Heart left ventricle (tissue), 13 donors: ENCODE measurements at regions not wholly inside any gene's neighbourhood (a gene's known extent, or its start where the extent isn't known, plus 50 kb on each side); places are given as distances from the start of the nearest gene placed in this dataset.
A peak's percentile ranks its signal among the peaks of the same experiment; 100 is the strongest.

Experiments
- POLR2A ChIP-seq, 2 donors: fragments of 450-650 bp; IDR thresholded peaks; one replicate each; pipeline ENCODE4 v1.6.1; 2017; ENCODE audit warnings: antibody characterized with exemption in 2 of 2, mild to moderate bottlenecking in 2 of 2, moderate library complexity in 2 of 2
- TF ChIP-seq, protein P1 (sequence below), 12 donors: fragments of 200-600 bp; sonication (generic) in 4 of 12; IDR thresholded peaks; one replicate each; pipeline versions ENCODE4 v1.5.0 to v1.8.0; 2018 to 2022; ENCODE audit warnings: antibody characterized with exemption in 12 of 12, mild to moderate bottlenecking in 5 of 12
- donor health status: ischemic (EF 13 %, LVEDD 7.1; RV severe dilation, severe dysfunction).
- donor health status: DM: no; HTN: yes; CAD: no.
- donor health status: DM: no; HTN: no; CAD: no.
- donor health status: ischemic (EF 25% LVEDD 6.9; RV normal size, moderate dysfunction).
- donor health status: ischemic (EF 25% LVEDD 5.7; RV mildly dilated, moderate dysfunction).
- donor health status: ischemic (EF 35%, LVEDD 5.7; RV mildly dilated, moderate dysfunction).
- donor health status: nonischemic (EF 11% LVEDD 7.7; RV severe dilation, severe dysfunction).
- donor health status: DM: yes; HTN: yes; CAD: no.
- donor health status: PGD.
- donor health status: ischemic (EF 29% LVEDD 5.4; RV normal size, mild dysfunction).
- donor health status: nonischemic (EF 23%, LVEDD 6.1; RV moderate dilation, normal function).

DNA sequence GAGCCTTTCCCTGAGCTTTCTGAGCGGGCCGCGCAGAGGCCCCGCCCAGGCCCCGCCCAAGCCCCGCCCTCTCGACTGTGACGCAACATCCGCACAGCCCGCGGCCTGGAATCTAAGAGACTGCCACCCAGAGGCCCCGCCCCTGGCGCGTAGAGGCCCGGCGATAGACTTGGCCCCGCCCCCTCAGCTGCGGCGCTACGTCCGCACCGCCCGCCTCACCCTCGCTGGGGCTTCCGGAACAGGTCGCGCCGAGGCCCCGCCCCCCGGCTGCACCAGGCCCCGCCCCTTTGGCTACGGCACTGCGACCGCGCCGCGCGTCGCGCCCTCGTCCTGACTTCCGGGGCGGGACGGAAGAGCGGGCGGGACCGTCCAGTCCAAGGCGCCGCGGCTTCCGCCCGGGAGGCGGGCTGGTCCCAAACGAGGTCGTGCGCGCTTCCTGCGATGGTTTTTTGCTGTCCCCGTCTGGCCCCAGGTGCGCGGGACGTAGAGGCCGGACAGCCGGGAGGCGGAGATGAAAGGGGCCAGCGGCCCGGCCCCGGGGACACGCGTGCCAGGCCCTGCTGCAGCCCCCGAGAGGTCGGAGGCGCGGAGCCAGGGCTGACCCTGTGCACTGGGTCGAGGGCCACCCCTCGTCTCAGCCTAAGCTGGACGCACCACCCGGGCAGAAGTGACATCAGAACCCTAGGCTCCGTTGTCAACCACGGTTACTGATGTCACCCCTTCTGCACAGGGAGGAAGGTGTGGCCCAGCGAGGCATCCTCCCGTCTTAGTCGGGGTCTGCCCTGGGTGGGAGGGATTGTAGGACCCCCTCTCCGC lies 59.0 kb upstream of the WNT7B start:
- TF ChIP-seq, protein P1, sequence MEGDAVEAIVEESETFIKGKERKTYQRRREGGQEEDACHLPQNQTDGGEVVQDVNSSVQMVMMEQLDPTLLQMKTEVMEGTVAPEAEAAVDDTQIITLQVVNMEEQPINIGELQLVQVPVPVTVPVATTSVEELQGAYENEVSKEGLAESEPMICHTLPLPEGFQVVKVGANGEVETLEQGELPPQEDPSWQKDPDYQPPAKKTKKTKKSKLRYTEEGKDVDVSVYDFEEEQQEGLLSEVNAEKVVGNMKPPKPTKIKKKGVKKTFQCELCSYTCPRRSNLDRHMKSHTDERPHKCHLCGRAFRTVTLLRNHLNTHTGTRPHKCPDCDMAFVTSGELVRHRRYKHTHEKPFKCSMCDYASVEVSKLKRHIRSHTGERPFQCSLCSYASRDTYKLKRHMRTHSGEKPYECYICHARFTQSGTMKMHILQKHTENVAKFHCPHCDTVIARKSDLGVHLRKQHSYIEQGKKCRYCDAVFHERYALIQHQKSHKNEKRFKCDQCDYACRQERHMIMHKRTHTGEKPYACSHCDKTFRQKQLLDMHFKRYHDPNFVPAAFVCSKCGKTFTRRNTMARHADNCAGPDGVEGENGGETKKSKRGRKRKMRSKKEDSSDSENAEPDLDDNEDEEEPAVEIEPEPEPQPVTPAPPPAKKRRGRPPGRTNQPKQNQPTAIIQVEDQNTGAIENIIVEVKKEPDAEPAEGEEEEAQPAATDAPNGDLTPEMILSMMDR (IDR thresholded peaks at IDR 0.05): no peak
- TF ChIP-seq POLR2A (IDR thresholded peaks at IDR 0.05): peak; percentile 57 to 96
